Upper lobe of right lung (tissue), 1 donor: ENCODE measurements at regions not wholly inside any gene's neighbourhood (a gene's known extent, or its start where the extent isn't known, plus 50 kb on each side); places are given as distances from the start of the nearest gene placed in this dataset.

Source experiments
- ATAC-seq: fragments of 200-7000 bp; cut with Tn5 transposase; one replicate; pipeline ENCODE4 v1.9.1; 2020; ENCODE audit warnings: mild to moderate bottlenecking, moderate library complexity
- DNase-seq: peaks from one replicate; pipeline ENCODE4 v3.0.0-alpha.2; 2020
- H3K27ac ChIP-seq: fragments of 200-600 bp; one replicate; pipeline ENCODE4 v1.8.0; 2022
- H3K27me3 ChIP-seq: fragments of 200-600 bp; one replicate; pipeline ENCODE4 v1.8.0; 2022; ENCODE audit warnings: mild to moderate bottlenecking
- H3K36me3 ChIP-seq: fragments of 200-600 bp; one replicate; pipeline ENCODE4 v1.8.0; 2022
- H3K4me1 ChIP-seq: fragments of 200-600 bp; one replicate; pipeline ENCODE4 v1.8.0; 2022
- H3K4me3 ChIP-seq: fragments of 200-600 bp; one replicate; pipeline ENCODE4 v1.8.0; 2022; ENCODE audit warnings: mild to moderate bottlenecking
- H3K9me3 ChIP-seq: fragments of 200-600 bp; one replicate; pipeline ENCODE4 v1.8.0; 2022
- intact Hi-C: fragments of 100-400 bp; cut with DNase I; formaldehyde crosslinking; loops from one replicate; pipeline ENCODE4 v1.11.0; 2022
- TF ChIP-seq, protein P1 (sequence below): fragments of 200-600 bp; IDR thresholded peaks from one replicate; pipeline ENCODE4 v1.8.0; 2022; ENCODE audit warnings: antibody characterized with exemption
- donor health status: DM: no; HTN: yes; CAD: no; lungs with severe emphysema.

DNA sequence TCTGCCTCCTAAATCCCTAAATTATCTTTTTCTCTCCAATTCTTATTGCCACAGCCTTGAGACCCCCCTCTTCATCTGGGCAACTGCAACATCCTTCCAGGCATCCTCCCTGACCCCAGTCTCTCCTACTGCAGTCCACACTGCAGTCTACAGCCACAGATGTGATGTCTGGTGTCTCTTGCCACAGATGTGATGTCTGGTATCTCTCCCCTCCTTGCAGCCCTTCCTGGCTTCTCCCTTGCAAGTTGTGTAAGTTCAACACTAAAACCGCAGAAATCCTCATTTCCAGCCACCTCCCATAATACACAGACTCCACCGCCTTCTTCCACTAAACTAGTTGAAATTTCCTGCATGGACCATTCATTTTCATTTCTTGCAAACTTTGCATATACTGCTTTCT, 113.1 kb upstream of the DDX18 start:
- Histone ChIP-seq H3K27me3 (no peaks in the 10 kb centered on the region), H3K4me1 (no peaks in the 10 kb centered on the region), H3K36me3 (no peaks in the 10 kb centered on the region), H3K4me3 (no peak overlapping the region), H3K27ac (no peak overlapping the region), H3K9me3 (no peaks in the 10 kb centered on the region)
- TF ChIP-seq, protein P1, sequence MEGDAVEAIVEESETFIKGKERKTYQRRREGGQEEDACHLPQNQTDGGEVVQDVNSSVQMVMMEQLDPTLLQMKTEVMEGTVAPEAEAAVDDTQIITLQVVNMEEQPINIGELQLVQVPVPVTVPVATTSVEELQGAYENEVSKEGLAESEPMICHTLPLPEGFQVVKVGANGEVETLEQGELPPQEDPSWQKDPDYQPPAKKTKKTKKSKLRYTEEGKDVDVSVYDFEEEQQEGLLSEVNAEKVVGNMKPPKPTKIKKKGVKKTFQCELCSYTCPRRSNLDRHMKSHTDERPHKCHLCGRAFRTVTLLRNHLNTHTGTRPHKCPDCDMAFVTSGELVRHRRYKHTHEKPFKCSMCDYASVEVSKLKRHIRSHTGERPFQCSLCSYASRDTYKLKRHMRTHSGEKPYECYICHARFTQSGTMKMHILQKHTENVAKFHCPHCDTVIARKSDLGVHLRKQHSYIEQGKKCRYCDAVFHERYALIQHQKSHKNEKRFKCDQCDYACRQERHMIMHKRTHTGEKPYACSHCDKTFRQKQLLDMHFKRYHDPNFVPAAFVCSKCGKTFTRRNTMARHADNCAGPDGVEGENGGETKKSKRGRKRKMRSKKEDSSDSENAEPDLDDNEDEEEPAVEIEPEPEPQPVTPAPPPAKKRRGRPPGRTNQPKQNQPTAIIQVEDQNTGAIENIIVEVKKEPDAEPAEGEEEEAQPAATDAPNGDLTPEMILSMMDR = no peak
- ATAC-seq (no peak), DNase-seq (no peak)
- intact Hi-C loops = no loop called here

GRCh38 chr2:117702098-117702497, 112.4 kb upstream of the DDX18 start:
- H3K9me3 ChIP-seq = no peaks in the 10 kb centered on the region
- ATAC-seq = no peak
- no peak overlapping the region for H3K27ac ChIP-seq
- no peaks in the 10 kb centered on the region for H3K36me3 ChIP-seq
- no peaks in the 10 kb centered on the region for H3K27me3 ChIP-seq
- H3K4me3 ChIP-seq = no peak overlapping the region
- H3K4me1 ChIP-seq = no peaks in the 10 kb centered on the region
- no peak for DNase-seq
- intact Hi-C loops = no loop called here
- TF ChIP-seq, protein P1 = no peak

DNA sequence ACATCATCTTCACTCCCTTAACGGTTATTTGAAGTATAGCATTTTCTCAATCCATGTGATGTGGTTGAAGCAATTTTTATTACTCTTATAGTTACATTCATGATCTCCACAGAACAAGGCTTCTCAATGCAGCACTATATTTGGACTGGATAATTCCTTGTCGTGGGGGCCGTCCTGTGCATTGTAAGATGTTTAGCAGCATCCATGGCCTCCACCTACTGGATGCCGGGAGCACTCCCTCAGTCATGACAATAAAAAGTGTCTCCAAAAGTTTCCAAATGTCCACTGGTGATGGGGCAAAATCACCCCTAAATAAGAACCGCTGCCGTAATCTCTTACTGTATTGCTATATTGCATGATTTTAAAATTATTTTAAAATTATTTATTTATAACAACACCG, 110.6 kb upstream of the DDX18 start:
- ATAC-seq (no peak), DNase-seq (no peak)
- TF ChIP-seq, protein P1 = no peak
- Histone ChIP-seq H3K27me3 (no peaks in the 10 kb centered on the region), H3K9me3 (no peaks in the 10 kb centered on the region), H3K4me3 (no peak overlapping the region), H3K36me3 (no peaks in the 10 kb centered on the region), H3K4me1 (no peaks in the 10 kb centered on the region), H3K27ac (no peak overlapping the region)
- intact Hi-C loops = no loop called here

GRCh38 chr2:117704818-117705217, 109.7 kb upstream of the DDX18 start:
- DNase-seq (no peak), ATAC-seq (no peak)
- no peaks in the 10 kb centered on the region for H3K9me3 ChIP-seq
- no peaks in the 10 kb centered on the region for H3K4me1 ChIP-seq
- no peaks in the 10 kb centered on the region for H3K27me3 ChIP-seq
- intact Hi-C loops = no loop called here
- no peak overlapping the region for H3K4me3 ChIP-seq
- H3K27ac ChIP-seq = no peak overlapping the region
- TF ChIP-seq, protein P1 = no peak
- H3K36me3 ChIP-seq = no peaks in the 10 kb centered on the region

- Histone ChIP-seq H3K36me3 (no peaks in the 10 kb centered on the region), H3K4me1 (no peaks in the 10 kb centered on the region), H3K27me3 (no peaks in the 10 kb centered on the region), H3K27ac (no peak overlapping the region), H3K4me3 (no peak overlapping the region), H3K9me3 (no peaks in the 10 kb centered on the region)
- intact Hi-C loops = no loop called here
- TF ChIP-seq, protein P1 = no peak
- ATAC-seq (no peak), DNase-seq (no peak)
Observed at GRCh38 chr2:117707874-117708273, 106.6 kb upstream of the DDX18 start.

- DNase-seq = no peak
- TF ChIP-seq, protein P1 = no peak
Observed at GRCh38 chr2:117712684-117713083, 101.8 kb upstream of the DDX18 start.

More at GRCh38 chr2:117712684-117713083, 101.8 kb upstream of the DDX18 start:
- Histone ChIP-seq H3K9me3 (no peaks in the 10 kb centered on the region), H3K27me3 (no peaks in the 10 kb centered on the region), H3K36me3 (no peaks in the 10 kb centered on the region), H3K4me3 (no peak overlapping the region), H3K27ac (no peak overlapping the region), H3K4me1 (no peaks in the 10 kb centered on the region)
- intact Hi-C loops = no loop called here
- no peak for ATAC-seq
